ENCODE measurements at regions not wholly inside any gene's neighbourhood (a gene's known extent, or its start where the extent isn't known, plus 50 kb on each side); places are given as distances from the start of the nearest gene placed in this dataset.
"Not testable (repeated sequence)": the region's sequence is repeated elsewhere in the genome, so short reads cannot be mapped to it uniquely, and the experiment has no call there.

DNA sequence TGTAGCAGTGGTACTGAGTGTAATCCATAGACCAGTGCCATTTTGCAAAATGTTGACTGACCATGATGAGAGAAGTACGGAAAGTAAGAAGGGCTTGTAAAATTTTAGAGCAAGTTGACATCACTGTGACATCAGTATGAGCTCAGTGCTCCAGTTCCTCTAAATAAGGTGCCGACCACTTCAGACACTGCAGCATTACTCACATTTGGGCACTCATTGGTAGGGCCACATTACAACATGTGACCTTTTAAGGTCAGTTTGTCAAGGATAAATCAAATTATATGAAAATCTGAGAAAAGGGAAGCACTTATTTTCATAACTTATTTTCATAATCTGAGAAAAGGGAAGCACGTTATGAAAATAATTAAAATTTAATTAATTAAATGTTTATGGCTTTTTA, 128.0 kb upstream of the ERG start:
- Mint-ChIP-seq H3K36me3 (no peaks in the 10 kb centered on the region), H3K4me3 (no peak overlapping the region), H3K27me3 (peaks cover 4% of the 10 kb centered on the region), H3K4me1 (no peaks in the 10 kb centered on the region), H3K9me3 (peaks cover 1% of the 10 kb centered on the region), H3K27ac (no peak overlapping the region)
- CTCF ChIA-PET = no interaction called here
- no peak for DNase-seq

DNA sequence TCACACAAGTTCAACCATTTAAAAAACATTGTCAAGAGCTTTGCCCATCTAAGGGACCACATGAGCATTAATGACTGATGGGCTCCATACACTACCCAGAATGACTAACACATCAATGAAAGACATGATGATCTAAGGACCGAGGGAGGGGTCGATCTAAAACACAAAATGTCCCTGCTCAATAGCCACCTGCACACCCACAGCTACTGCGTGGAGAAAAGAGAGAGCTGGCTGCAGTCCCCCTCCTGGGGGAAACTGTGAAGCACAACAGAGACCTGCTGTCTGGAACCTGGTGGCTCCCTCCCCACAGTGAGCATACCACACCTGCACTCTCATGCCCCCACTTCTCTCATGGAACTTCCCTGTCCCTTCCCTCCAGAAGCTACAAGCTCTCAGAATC, 130.1 kb upstream of the ERG start:
- no peaks in the 10 kb centered on the region for H3K36me3 Mint-ChIP-seq
- CTCF ChIA-PET = no interaction called here

DNA sequence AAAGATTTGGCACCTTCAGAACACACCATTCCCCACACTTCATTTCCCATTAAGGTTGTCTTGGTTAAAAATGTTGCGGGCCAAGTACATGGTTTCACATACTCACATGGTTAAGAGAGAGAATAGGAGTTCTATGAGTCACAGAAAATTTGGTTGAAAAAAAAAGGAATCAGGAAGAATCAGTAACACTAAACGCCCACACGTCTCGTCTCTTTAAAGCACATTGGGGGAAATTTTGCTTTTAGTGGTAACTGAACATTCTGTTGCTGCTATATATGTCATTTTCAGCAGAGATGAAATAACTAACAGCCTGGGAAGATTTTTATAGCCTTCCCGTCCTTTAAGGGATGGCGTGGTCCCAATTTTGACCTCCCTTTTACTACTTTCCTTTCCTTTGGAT, 132.9 kb upstream of the ERG start:
- no peak for DNase-seq
- no peak overlapping the region for H3K4me3 Mint-ChIP-seq
- H3K27ac Mint-ChIP-seq = no peak overlapping the region
- H3K27me3 Mint-ChIP-seq = peaks cover 4% of the 10 kb centered on the region
- CTCF ChIA-PET = no interaction called here
- peaks cover 4% of the 10 kb centered on the region for H3K9me3 Mint-ChIP-seq
- H3K36me3 Mint-ChIP-seq = no peaks in the 10 kb centered on the region
- no peaks in the 10 kb centered on the region for H3K4me1 Mint-ChIP-seq

More for the DNA sequence above, 130.1 kb upstream of the ERG start:
- Mint-ChIP-seq H3K9me3 (peaks cover 1% of the 10 kb centered on the region), H3K4me3 (no peak overlapping the region), H3K27me3 (peaks cover 4% of the 10 kb centered on the region), H3K27ac (no peak overlapping the region), H3K4me1 (no peaks in the 10 kb centered on the region)
- DNase-seq = no peak

DNA sequence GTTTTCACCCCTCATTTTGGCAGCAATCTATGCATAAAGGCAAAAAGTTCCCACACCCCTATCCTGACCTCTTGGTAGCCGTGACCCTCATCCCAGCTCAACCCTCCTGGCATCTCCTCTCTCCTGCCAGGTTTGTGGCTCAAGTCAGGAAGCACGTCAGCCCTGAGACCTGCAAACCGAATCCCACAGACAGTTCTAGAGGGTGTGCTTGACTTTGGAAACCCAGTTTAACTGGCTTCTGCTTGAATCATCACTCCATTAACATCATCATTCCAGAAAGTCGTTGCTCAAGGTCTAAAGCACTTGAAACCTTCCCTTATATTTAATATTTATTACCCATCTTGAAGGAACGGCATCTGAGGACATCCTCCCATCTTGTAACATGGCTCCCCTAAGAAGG, 133.4 kb upstream of the ERG start:
- Mint-ChIP-seq H3K36me3 (no peaks in the 10 kb centered on the region), H3K27me3 (peaks cover 4% of the 10 kb centered on the region), H3K27ac (no peak overlapping the region), H3K4me3 (no peak overlapping the region), H3K4me1 (no peaks in the 10 kb centered on the region), H3K9me3 (peaks cover 5% of the 10 kb centered on the region)
- CTCF ChIA-PET = no interaction called here
- DNase-seq = no peak

DNA sequence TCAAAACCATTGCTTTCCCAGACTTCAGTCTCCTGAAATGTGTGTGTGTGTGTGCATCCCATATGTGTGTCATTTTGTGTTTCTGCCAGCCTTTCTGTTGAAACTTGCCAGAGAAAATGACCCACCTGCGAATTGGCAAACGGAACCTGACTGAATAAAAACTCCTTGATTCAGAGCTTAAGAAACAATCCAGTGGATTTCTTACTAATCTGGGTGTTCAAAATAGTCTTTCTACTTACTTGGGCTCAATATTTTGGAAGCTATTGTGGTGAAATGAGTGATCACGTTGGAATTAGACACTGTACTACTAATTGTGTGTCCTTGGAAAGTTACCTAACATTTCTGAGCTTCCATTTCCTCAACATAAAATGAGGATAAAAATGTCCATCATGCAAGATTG, 138.9 kb upstream of the ERG start:
- H3K27me3 Mint-ChIP-seq = peaks cover 5% of the 10 kb centered on the region
- CTCF ChIA-PET = no interaction called here
- no peaks in the 10 kb centered on the region for H3K36me3 Mint-ChIP-seq
- H3K9me3 Mint-ChIP-seq = peaks cover 3% of the 10 kb centered on the region
- no peak overlapping the region for H3K4me3 Mint-ChIP-seq
- no peak overlapping the region for H3K27ac Mint-ChIP-seq
- no peak for DNase-seq
- peaks cover 4% of the 10 kb centered on the region for H3K4me1 Mint-ChIP-seq

DNA sequence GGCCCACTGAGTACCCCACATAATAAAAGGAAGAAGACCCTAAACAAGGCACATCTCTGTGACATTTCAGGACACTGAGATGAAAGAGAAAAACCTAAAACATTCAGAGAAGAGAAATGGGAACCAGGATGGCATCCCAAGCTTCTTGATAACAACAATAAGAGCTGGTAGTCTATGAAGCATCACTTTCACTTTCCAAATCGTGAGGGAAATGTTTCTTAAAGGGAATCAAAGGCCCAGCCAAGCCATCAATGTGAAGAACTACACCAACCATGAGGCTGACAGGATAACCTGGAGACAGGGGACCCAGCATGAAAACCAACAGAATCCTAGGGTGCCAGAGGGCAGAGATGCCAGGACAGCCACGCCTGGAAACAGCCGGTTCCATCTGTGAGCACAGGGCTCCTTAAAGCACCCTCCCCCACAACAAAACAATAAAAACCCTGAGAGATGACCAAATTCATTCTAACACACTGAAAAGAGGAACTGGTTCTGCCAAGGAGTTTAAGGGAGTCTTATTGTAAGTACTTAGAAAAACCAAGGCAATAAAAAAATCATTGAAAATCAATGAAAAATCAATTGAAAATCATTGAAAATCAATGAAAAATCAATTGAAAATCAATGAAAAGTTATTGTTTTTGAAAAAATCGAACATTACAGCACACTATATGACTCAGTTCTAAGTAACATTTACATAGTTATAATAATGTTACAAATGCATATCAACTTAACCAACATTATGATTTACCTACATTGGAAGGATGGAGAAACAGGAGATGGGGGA, 141.5 kb upstream of the ERG start:
- DNase-seq = no peak
- Mint-ChIP-seq H3K27me3 (peaks cover 22% of the 10 kb centered on the region), H3K9me3 (peaks cover 3% of the 10 kb centered on the region), H3K27ac (no peak overlapping the region), H3K36me3 (no peaks in the 10 kb centered on the region), H3K4me3 (no peak overlapping the region), H3K4me1 (peaks cover 4% of the 10 kb centered on the region)
- CTCF ChIA-PET = no interaction called here

DNA sequence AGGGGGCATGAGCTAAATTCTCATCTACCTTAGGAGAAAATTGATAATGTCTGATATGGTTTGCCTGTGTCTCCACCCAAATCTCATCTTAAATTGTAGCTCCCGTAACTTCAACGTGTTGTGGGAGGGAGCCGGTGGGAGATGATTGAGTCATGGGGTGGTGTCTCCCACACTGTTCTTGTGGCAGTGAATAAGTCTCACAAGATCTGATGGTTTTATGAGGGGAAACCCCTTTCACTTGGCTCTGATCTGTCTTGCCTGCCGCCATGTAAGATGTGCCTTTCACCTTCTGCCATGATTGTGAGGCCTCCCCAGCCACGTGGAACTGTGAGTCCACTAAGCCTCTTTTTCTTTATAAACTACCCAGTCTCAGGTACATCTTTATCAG, 142.1 kb upstream of the ERG start:
- H3K9me3 Mint-ChIP-seq, H3K36me3 Mint-ChIP-seq, H3K4me1 Mint-ChIP-seq, H3K4me3 Mint-ChIP-seq, CTCF ChIA-PET, DNase-seq, H3K27ac Mint-ChIP-seq: not testable (repeated sequence)
- H3K27me3 Mint-ChIP-seq = peaks cover 22% of the 10 kb centered on the region

DNA sequence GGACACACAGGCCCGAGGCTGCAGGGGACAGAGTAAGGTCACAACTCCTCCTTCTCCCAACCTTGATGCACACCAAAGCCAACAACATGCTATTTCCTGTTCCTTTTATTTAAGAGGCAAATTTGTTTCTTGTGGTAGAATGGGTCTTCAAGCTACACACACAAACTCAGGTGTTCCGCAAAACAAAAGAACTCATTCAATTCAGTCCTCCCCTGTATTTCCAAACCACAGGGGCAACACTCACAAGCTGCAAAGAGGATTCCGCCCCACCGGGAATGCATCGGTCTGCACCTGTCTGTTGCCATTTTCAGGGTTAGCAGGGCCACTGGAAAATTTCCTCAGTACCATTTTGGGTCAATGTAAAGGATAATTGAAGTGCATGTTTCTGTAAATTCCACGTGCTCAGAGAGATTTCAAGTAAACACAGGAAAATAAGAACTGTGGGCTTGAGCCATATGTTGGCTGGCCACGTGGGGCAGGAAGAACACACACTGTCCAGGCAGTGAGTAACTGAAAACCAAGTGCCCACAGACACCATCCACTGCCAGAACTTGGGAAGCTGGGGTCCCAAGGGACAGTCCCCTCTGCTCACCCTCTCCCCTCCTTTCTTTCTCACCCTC, 145.2 kb upstream of the ERG start:
- CTCF ChIA-PET = no interaction called here
- no peak for DNase-seq
- Mint-ChIP-seq H3K9me3 (no peaks in the 10 kb centered on the region), H3K4me3 (no peak overlapping the region), H3K36me3 (no peaks in the 10 kb centered on the region), H3K27me3 (peaks cover 23% of the 10 kb centered on the region), H3K4me1 (peaks cover 4% of the 10 kb centered on the region), H3K27ac (no peak overlapping the region)

DNA sequence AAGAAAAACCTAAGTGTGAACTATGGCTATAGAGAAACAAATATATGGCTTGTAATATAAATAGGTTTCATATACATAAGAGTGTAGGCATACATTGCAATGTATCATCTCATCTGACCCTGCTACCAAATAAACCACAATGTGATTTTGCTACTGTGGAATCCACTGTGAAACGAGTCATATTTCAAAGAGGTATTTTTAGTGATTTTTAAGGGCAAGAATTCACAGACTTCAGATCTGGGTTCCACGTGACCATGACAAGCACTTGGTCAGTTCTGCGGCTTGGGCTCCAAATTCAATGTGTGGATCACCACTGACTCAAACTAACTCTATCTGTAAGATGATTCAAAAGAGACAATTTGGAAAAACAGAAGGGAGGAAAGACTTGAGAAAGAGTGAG, 147.0 kb upstream of the ERG start:
- Mint-ChIP-seq H3K27me3 (peaks cover 21% of the 10 kb centered on the region), H3K4me1 (no peaks in the 10 kb centered on the region), H3K9me3 (no peaks in the 10 kb centered on the region), H3K27ac (no peak overlapping the region), H3K4me3 (no peak overlapping the region), H3K36me3 (no peaks in the 10 kb centered on the region)
- CTCF ChIA-PET = no interaction called here
- no peak for DNase-seq

DNA sequence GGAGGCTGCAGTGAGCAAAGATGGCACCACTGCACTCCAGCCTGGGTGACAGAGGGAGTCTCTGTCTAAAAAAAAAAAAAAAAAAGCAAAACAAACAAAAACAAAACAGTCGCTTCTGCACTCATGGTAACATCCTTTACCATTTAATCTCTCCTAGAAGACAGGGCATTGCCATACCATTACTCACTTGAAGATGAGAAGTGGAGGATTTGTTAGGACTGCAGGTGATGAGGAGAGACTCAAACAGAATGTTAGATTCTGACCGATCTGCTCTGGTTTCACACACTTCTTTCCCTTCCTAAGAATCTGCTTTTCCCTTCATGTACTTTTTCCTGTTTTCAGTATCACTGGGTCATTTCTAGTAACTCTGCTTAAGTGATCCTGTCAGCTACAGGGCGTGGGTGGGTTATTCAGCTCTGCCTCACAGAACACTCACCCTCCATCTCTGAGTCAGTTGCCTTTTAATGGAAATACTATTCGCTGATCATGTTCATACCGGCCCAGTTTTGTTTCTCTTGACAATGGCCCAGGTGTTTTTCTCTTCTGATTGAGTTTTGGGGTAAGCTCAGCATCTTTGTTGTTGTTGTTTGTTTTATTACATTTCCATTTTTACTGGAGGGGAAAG, 148.0 kb upstream of the ERG start:
- no peaks in the 10 kb centered on the region for H3K4me1 Mint-ChIP-seq
- peaks cover 21% of the 10 kb centered on the region for H3K27me3 Mint-ChIP-seq
- no peak overlapping the region for H3K4me3 Mint-ChIP-seq
- no peaks in the 10 kb centered on the region for H3K36me3 Mint-ChIP-seq
- DNase-seq = no peak
- CTCF ChIA-PET = no interaction called here
- H3K27ac Mint-ChIP-seq = no peak overlapping the region
- H3K9me3 Mint-ChIP-seq = no peaks in the 10 kb centered on the region

DNA sequence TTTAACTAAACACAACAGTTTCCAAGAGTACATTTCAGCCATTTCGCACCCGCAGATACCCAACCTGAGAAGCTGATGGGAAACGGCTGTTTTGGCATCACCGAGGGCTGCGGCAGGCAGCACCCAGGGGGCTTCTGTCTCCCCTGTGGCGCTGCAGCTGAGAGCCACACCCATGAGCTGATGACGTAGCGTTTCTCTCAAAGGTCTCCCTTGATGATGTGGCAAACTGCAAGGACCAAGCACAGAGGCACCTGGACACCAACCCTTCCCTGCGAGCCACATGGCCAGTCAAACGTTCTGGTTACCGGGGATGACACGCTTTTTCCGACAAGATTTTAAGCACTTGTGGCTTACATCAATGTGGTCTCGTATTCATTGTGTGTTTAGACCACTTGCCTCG, 150.8 kb upstream of the ERG start:
- no peaks in the 10 kb centered on the region for H3K4me1 Mint-ChIP-seq
- no peak overlapping the region for H3K4me3 Mint-ChIP-seq
- H3K36me3 Mint-ChIP-seq = no peaks in the 10 kb centered on the region
- peaks cover 4% of the 10 kb centered on the region for H3K27me3 Mint-ChIP-seq
- CTCF ChIA-PET = no interaction called here
- DNase-seq = no peak
- H3K9me3 Mint-ChIP-seq = no peaks in the 10 kb centered on the region
- no peak overlapping the region for H3K27ac Mint-ChIP-seq

DNA sequence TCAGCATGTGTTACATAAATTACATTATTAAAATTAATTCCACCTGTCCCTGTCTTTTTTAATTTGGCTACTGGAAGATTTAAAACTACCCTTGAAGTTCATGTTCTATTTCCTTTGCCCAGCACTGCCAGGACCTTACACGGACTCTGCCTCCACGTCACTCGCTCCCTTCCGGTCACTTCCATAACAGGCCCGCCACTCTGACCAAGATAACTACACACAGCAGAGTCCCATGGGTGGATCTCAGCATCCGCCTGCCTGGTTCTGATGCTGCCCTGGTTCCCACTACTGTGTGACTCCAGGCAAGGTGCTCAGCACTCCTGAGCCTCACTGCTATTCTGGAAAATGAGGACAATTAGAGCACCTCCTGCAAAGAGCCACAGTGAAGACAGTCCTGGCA, 153.3 kb upstream of the ERG start:
- H3K27me3 Mint-ChIP-seq = peaks cover 17% of the 10 kb centered on the region

DNA sequence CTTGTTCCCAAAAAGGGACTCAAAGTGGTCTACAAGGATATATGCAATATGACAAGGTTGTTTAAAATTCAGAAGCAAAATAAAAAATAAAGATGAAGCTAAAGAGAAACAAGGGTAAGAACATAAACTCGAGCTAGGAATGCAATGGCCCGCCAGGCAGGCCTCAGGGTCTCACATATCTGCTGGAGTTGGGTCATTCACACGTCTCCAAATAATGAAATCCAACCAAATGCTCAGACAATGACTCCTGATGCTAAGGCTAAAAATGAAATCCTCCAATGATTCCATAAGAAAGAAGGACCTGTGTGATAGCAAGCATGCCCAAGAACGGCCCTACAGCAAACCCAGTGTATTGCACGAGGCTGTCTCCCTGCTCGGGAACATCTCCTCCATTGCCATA, 153.3 kb upstream of the ETS2 start:
- Mint-ChIP-seq H3K27me3 (peaks cover 17% of the 10 kb centered on the region), H3K27ac (no peak overlapping the region), H3K9me3 (no peaks in the 10 kb centered on the region), H3K4me3 (no peak overlapping the region), H3K36me3 (no peaks in the 10 kb centered on the region), H3K4me1 (no peaks in the 10 kb centered on the region)
- no peak for DNase-seq
- CTCF ChIA-PET = no interaction called here

More for the DNA sequence above, 153.3 kb upstream of the ERG start:
- no peaks in the 10 kb centered on the region for H3K4me1 Mint-ChIP-seq
- H3K36me3 Mint-ChIP-seq = no peaks in the 10 kb centered on the region
- CTCF ChIA-PET = no interaction called here
- DNase-seq = no peak
- H3K27ac Mint-ChIP-seq = no peak overlapping the region
- H3K4me3 Mint-ChIP-seq = no peak overlapping the region
- no peaks in the 10 kb centered on the region for H3K9me3 Mint-ChIP-seq

DNA sequence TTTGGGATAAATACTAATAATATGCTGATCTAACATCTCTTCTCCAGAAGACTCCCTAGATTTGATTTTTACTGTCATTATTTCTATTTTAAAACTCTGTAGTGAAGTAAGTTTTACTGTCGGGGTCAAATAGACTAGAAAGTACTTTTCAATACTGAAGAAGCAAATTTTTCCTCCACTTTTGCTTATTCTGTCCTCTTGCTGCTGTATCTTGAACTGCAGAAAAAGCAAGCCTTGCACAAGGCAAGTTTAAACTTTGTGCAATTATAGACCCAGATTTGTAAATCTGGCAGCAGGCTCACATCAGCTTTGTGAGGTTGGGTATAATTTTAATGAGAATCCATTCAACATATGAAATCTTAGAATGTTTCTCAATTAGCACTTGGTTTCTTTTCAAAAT, 151.1 kb upstream of the ETS2 start:
- no peaks in the 10 kb centered on the region for H3K9me3 Mint-ChIP-seq
- peaks cover under 1% of the 10 kb centered on the region for H3K4me1 Mint-ChIP-seq
- H3K27ac Mint-ChIP-seq = no peak overlapping the region
- no peaks in the 10 kb centered on the region for H3K36me3 Mint-ChIP-seq
- no peak for DNase-seq
- no peak overlapping the region for H3K4me3 Mint-ChIP-seq
- CTCF ChIA-PET = no interaction called here
- peaks cover 24% of the 10 kb centered on the region for H3K27me3 Mint-ChIP-seq

DNA sequence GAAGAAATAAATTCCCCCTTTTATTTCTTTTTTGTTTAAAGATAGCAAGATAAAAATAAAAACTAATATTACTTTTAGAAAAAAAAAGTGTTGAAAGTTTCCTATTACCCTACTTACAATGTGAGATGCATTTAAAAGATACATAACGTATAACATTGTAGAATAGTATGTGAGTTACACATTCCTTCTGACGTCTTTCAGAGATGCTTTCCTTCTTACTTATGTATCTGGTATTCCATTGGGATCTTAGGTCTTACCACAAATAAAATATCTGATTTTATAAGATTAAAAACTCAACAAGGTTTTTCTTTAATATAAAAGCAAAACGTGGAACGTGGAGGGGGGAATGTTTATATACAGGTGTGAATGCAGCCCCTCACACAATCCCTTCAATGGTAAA, 147.2 kb upstream of the ETS2 start:
- H3K27me3 Mint-ChIP-seq = peaks cover 57% of the 10 kb centered on the region
- H3K9me3 Mint-ChIP-seq = no peaks in the 10 kb centered on the region

More for the DNA sequence above, 147.2 kb upstream of the ETS2 start:
- H3K4me1 Mint-ChIP-seq = peaks cover 14% of the 10 kb centered on the region
- DNase-seq = no peak
- CTCF ChIA-PET = no interaction called here
- no peaks in the 10 kb centered on the region for H3K36me3 Mint-ChIP-seq
- H3K4me3 Mint-ChIP-seq = no peak overlapping the region
- H3K27ac Mint-ChIP-seq = no peak overlapping the region
